Pons (tissue), 1 donor: ENCODE measurements at regions not wholly inside any gene's neighbourhood (a gene's known extent, or its start where the extent isn't known, plus 50 kb on each side); places are given as distances from the start of the nearest gene placed in this dataset.
"Not testable (repeated sequence)": the region's sequence is repeated elsewhere in the genome, so short reads cannot be mapped to it uniquely, and the experiment has no call there.

ENCODE experiments used
- DNase-seq: peaks from one replicate; pipeline ENCODE4 v3.0.0-alpha.2; 2016; ENCODE audit warnings: low spot score

DNA sequence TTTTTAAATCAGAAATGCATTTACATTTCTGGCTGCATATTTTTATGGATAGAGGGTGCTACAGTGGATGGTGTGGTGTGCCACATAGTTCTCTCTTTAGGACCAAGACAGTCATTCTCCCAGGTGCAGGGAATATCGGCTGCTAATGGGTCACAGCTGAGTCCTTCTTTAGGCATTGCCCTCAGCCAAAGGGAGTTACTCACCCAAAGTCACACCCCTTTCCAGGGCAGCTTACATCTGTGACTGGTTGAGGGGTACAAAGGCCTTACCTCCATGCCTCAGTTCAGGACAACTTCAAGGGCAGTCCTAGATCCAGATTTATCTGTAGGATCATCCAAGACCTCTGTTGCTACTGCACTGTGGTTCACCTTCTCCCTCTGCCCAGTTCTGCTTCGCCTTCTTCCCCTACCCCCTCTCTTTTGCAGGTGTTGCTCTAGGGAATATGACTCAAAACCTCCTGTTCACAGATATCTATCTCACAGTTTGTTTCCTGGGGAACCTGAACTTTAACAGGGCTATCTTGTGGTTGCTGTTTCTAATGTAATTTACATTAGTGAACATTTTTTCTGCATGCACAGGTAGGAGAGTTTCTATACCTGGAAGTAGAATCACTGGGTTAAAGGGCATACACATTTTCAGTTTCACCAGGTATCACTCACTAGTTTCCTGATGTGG, 413.9 kb downstream of the RPS6KC1 start:
- no peak for DNase-seq

DNA sequence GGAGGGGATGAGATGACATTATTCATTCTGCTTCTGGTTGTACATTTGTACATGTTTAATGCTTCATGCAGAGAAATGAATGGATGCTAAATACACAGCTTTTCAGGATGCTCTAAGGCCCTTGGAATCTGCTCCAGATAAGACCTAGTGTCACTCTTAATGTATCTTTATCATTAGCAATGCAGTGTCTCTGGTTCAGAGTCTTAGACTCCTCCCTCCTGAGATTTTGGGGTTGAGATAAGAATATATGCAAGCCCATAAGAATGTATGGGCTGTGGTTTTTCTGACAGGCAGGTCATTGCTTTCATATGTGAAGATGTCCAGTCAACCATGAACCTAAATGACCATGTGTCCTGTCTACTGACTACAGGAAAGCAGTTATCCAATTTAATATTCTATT, 415.5 kb downstream of the RPS6KC1 start:
- DNase-seq = no peak

- DNase-seq = no peak
Measured at GRCh38 chr1:213474054-213474453, 423.0 kb downstream of the RPS6KC1 start.

GRCh38 chr1:213481395-213481794, 430.4 kb downstream of the RPS6KC1 start:
- no peak for DNase-seq

GRCh38 chr1:213484333-213484732, 433.3 kb downstream of the RPS6KC1 start:
- no peak for DNase-seq

GRCh38 chr1:213484758-213485157, 433.7 kb downstream of the RPS6KC1 start:
- no peak for DNase-seq

- no peak for DNase-seq
Measured at GRCh38 chr1:213486488-213486887, 435.4 kb downstream of the RPS6KC1 start.

- no peak for DNase-seq
Measured at GRCh38 chr1:213491468-213491867, 440.4 kb downstream of the RPS6KC1 start.

DNA sequence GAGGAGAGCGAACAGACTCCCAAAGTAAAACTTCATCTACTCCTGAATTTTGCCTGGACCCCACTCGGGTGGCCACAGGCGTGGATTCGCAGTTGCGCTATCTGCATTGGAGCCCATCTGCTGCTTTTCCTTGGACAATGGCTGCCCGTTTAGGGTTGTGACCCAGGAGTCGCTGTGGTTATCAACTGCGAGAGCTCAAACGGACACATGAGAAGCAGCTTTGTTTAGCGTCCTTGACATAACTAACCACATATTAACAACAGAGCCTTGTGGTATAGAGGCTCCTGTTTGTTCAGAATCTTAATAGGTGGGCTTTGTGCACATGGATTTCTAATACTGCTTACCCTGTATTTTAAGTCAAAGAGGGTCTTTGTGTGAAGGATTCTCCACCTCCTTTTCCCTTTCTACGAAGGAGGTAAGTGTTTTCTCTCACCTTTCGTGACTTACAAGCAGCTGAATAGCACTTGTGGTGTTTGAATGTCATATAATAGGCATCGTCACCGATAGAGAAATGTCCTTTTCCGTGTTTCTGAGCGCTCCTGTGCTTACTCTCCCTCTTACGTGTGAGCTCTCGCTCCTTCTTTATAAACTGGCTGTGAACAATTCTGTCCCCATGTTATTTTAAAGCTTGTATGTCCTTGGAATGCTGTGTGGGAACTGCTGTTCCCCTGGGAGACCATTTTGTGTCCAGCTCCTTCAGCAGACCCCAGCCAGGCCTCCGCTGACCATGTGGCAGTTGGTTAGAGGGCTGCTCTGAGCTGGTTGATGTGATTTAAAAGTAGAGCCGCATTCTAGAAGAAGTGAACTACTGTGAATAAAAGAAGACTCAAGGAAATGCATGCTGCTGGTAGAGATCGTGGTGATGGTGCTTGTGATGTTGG, 441.4 kb downstream of the RPS6KC1 start:
- no peak for DNase-seq

- DNase-seq = no peak
Measured at GRCh38 chr1:213499444-213499843, 448.4 kb downstream of the RPS6KC1 start.

GRCh38 chr1:213507472-213508223, 456.6 kb downstream of the RPS6KC1 start:
- no peak for DNase-seq

DNA sequence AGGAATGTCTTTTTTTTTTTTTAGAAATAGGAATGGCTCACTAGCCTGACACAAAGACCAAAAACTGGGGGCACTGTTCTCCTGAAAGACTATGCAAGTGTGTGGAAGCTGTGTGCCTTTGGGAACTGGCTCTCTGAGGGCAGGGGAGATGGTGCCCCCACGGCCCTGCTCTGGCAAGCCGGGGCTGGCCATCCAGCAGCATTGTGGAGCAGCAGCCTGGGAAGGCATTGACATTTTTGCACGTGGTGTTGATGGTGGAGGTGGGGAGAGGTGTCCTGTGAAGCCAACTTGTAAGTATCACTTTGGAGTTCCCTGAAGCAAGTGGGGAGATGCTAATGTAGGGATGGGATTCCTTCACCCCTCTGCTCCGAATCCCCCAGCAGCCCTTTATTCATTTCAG, 460.1 kb downstream of the RPS6KC1 start:
- no peak for DNase-seq

DNA sequence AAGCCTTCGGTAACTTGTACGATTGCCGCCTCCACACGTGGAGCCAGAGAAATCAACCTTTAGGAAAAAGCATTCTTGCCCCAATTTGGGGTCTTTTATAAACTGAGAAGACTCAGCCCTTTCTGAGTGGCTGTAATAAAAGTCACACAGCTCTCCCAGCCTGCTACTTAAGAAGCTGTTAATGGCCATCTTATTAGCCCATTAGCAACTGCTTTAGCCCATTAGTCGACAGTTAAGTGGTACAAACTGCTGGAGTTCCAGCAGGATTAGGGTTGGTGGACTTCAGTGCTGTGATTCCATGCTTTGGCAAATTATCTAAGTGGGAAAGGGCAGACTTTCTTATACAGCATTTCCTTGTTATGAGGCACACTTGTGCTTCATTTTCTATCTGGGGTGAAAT, 461.3 kb downstream of the RPS6KC1 start:
- DNase-seq = no peak

DNA sequence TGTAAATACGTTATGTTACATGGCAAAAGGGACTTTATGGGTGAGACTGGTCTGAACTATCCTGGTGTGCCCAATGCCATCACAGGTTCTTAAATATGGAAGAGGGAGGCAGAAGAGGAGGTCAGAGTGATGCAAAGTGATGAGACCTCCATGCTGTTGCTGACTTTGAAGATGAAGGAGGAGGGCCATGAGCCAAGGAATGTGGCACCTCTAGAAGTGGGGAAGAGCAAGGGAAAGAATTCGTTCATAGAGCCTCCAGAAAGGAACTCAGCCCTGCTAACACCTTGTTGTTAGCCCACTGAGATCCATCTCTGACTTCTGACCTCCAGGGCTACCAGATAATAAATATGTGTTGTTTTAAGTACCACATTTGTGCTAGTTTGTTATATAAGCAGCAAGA, 462.0 kb downstream of the RPS6KC1 start:
- no peak for DNase-seq

DNA sequence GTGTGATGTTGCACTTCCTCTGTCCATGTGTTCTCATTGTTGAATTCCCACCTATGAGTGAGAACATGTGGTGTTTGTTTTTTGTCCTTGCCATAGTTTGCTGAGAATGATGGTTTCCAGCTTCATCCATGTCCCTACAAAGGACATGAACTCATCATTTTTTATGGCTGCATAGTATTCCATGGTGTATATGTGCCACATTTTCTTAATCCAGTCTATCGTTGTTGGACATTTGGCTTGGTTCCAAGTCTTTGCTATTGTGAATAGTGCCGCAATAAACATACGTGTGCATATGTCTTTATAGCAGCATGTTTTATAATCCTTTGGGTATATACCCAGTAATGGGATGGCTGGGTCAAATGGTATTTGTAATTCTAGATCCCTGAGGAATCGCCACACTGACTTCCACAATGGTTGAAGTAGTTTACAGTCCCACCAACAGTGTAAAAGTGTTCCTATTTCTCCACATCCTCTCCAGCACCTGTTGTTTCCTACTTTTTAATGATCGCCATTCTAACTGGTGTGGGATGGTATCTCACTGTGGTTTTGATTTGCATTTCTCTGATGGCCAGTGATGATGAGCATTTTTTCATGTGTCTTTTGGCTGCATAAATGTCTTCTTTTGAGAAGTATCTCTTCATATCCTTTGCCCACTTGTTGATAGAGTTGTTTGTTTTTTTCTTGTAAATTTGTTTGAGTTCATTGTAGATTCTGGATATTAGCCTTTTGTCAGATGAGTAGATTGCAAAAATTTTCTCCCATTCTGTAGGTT, 463.6 kb downstream of the RPS6KC1 start:
- not testable (repeated sequence) for DNase-seq

- no peak for DNase-seq
Measured at GRCh38 chr1:213519098-213519497, 468.1 kb downstream of the RPS6KC1 start.

GRCh38 chr1:213521206-213521605, 466.6 kb upstream of the PROX1 start:
- no peak for DNase-seq

- DNase-seq = no peak
Measured at GRCh38 chr1:213523781-213524398, 463.9 kb upstream of the PROX1 start.

DNA sequence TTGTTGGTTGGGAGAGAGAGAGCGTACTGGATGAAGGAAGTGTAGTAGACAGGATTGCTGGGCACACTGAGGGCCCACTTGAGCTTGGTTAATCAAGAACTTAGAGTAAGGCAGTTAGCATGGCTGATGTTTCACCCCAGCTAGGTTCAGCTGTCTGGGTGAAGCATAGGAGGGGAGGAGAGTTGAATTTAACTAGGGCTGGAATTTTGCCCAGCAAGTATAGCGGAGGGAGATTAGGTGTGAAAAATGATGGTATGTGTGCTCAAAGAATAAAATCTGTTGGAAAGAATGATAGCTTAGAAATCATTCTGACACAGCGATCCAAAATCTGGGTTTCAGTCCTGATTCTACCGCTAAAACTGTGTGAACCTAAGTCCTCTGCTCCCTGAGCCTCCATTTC, 461.5 kb upstream of the PROX1 start:
- no peak for DNase-seq

DNA sequence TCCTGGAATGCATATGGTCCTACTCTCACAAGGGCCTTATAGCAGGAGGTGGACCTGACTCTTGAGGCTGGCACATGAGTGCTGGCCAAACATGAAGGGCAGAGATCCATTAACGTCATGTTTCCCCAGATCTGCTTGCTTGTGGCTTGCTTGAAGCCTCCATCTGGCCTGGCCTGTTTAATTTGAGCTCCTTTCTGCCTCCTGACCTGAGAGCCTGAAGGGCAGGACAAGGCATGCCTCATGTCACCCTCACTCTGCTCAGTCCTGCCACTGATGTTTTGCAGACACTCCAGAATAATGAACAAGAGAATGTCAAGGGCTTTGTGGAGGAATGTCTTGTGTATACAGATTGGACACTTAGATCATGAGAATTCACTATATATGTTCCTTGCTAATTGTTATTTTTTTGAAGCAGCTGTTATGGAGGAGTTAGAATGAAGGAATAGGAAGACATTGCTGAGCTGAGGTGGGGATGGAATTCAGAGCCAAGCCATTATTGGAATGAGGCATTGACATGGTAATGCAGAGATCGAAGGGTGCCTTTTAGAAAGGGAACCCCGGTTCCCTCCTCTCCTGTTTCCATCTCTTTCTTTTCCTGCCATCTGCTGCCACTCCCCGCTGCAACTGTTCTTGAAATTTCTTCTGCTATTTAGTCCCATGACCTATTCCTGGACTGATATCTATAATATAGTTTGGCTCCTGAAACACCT, 457.0 kb upstream of the PROX1 start:
- DNase-seq = no peak
